ENCODE measurements at regions not wholly inside any gene's neighbourhood (a gene's known extent, or its start where the extent isn't known, plus 50 kb on each side); places are given as distances from the start of the nearest gene placed in this dataset.

DNA sequence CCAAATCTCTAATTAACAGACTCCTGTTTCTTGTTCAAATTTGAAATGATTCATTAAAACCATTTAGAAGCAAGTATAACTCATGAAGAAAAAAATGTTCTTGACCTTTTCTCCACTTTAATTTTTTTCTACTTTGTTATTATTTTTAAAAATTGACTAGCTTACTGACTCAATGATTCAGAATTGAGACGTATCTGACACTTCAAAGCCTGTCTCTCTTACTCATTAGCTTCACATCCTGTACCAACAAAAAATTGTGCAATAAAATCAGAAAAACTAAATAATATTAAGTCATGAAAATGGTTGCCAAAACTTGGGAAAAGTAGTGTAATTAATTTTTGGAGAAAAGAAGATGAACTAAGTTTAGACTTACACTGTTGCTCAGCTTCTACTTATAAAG, 331.2 kb downstream of the SLC16A7 start:
- DNase-seq (ENCODE audit: insufficient read length, low spot score) (no peak), FAIRE-seq (no peak)

DNA sequence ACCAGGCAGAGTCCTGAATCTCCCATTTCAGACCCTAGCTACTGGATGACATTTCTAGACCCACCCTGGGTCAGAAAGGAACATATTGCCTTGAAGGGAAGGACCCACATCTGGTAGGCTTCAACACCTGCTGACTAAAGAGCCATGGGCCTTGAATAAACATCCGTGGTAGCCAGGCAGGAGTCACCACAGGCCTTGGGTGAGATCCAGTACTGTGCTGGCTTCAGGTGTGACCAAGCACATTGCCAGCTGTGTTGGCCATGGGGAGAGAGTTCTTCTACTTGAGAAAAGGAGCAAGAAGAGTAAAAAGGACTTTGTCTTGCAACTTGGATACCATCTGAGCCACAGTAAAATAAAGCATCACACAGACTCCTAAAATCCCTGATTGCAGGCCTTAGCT, 332.6 kb downstream of the SLC16A7 start:
- FAIRE-seq, result no peak
- DNase-seq (ENCODE audit: insufficient read length, low spot score), result no peak

DNA sequence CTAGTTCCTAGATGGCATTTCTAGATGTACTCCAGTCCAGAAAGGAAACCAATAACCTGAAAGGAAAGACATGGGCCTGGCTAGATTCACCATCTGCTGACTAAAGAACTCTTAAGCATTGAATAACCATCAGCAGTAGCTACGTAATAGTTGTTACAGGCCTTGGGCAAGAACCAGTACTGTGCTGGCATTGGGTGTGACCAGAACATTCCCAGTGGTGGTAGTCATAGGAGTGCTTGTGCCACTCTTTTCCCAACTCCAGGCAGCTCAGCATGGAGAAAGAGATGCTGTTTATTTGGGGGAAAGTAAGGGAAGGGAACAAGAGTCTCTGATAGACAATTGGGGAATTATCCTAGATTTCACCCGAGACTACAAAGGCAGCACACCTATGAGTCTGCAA, 333.3 kb downstream of the SLC16A7 start:
- DNase-seq (ENCODE audit: insufficient read length, low spot score), result no peak
- FAIRE-seq, result no peak

DNA sequence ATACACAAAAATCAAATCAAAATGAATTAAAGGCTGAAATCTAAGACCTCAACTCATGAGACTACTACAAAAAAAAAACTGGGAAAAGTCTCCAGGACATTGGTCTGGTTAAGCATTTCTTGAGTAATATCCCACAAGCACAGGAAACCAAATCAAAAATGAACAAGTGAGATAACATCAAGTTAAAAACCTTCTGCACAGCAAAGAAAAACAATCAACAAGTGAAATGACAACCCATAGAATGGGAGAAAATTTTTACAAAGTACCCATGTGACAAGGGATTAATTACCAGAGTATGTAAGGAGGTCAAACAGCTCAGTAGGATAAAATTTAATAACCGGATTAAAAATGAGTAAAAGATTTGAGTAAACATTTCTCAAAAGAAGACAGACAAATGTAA, 338.7 kb downstream of the SLC16A7 start:
- no peak for DNase-seq (ENCODE audit: insufficient read length, low spot score)
- no peak for FAIRE-seq

DNA sequence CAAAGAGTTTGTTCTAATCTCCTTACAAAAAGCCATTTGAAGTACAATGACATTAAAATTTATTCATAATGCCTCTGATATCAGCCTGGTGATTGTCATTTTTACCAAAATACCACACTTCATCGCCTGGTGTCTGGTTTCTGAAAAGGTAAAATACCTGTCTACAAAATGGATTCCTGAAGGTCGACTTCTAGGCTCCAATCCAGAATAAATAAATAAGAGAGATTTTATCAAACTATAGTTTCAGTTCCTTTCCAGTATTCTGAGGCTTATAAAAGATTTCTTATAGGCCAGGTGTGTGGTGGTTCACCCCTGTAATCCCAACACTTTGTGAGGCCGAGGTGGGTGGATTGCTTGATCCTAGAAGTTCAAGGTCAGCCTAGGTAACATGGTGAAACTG, 340.7 kb downstream of the SLC16A7 start:
- no peak for FAIRE-seq
- DNase-seq (ENCODE audit: insufficient read length, low spot score), result no peak

DNA sequence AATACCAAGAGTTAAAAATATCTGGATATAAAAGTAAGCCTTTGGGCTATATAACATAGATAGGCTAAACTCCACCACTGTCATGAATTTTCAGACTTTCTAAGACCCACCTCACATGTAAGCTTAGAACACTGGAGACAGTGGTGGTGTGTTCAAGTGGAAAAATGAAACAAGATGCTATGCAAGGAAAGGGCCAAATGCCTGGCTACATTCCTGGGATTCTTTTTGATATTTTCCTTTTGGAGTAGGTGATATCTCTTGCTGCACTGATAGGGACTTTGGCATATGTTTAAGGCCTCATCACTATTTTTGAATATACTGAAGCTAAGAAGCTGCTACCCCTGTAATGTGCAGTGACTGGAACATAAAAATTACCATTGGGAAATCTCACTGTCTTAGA, 341.3 kb downstream of the SLC16A7 start:
- DNase-seq (ENCODE audit: insufficient read length, low spot score), result no peak
- no peak for FAIRE-seq

DNA sequence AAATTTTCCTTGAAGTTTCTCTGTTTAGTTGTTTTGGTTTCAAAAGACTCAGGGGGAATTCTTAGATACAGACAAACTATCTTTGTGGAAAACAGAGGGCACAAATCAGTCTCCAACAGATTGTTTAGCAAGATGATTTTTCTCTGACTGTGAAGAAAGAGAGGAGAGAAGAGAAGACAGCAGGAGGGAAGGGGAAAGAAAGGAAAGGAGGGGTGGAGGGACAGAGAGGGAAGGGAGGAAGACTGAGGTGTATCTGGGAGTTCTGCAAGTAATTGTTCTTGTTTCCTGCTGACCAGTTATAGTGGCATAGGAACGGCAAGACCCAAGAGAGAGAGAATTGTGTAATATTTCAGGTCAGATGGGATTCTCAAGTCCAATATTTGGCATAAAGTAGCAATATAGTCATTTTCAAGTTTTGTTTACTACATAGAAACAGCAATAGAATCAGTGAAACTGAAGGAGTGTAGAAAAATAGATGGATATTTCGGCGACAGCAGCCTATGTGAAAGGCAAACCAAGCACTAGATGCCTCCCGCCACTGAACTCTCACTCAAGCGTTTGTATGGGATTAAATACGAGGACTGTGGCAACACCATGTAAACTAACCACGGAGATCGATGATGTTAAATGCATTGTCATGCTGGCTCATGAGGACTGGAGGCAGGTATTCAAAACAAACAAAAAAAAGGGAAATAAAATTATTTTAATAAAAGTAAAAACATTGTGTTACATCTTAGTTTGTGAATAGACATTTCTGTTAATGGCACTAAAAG, 342.5 kb downstream of the SLC16A7 start:
- DNase-seq (ENCODE audit: insufficient read length, low spot score) (no peak), FAIRE-seq (no peak)

DNA sequence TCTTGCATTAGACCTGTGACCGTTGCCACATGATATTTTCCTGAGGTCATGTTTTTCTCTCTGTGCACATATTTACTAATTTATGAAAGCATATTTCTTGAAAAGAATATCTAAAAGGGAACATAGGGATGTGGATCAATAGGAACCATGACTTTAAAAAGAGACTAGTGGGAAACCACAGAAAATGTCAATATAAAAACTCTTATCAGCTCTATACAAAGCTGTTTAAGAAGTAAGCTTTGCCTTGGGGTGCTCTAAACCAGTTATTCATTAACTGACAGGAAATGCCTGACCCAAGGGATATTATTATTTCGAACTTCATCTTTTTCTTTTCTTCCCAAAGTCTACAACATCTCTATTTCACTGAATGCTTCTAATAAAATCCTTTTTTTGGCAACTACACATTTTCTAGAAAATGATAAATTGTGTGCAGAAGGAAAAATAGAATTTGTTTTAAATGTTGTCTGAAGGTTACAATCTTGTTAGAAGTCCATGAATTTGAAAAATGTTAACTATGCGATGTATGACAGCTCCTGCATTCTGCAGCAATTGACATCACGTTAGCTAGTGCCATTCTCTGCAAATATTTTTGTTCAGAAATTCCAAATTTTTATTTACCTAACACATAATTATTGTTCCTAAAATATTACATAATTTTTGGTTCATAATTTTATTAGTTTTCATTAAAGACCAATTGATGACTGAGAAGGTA, 345.0 kb downstream of the SLC16A7 start:
- DNase-seq (ENCODE audit: insufficient read length, low spot score) (no peak), FAIRE-seq (no peak)

DNA sequence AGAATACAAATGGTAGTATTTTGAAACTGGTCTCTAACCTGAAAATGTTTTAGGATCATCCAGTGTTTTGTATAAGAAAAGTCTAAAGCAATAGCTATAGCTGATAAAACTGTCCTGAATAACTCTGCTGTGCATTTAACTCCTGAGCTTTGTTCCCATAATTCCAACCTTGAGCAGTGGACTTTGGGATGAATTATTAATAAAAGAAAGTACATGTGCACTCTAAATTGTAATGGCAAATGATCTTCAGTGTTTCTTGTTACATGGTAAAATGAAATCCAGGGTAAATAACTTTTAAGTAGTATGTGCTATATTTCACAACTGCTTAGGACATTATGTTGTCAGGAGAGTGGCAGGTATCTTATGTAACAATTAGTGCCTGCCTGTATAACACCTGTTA, 345.6 kb downstream of the SLC16A7 start:
- no peak for DNase-seq (ENCODE audit: insufficient read length, low spot score)
- no peak for FAIRE-seq

DNA sequence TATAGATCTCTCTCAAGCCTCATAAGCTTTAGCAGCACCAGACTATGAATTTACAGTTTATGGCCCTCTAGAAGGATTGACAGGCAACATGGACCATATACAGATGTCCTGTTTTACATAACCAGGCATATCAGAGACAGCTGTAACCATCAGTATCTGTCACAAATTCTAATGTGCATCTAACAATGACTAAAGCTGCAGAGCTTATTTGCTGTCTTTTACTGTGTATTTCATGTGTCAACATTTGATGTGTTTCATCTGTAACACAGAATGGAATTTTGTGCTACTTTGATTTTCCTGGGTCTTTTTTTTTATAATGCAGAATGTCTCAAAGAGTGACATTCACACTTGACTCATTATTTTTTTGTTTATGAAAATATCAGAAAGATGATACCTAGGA, 348.3 kb downstream of the SLC16A7 start:
- no peak for FAIRE-seq
- no peak for DNase-seq (ENCODE audit: insufficient read length, low spot score)

DNA sequence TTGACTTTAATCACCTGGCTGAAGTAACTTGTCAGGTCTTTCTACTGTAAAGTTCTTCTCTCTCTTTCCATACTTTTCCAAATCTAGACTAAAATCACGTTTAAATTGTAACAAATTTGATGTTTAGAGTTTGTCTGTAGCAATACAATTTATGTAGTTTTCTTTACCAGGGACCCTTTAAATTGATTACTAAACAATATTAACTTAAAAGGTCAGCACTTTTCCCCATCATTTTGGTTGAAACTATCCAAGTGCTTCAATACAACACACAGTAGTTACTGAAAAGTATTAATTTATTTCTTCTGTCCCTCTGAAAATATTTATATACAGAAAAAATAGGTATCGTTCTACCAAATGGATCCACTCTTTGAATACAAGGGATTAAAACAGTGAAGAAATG, 350.8 kb downstream of the SLC16A7 start:
- FAIRE-seq, result no peak
- DNase-seq (ENCODE audit: insufficient read length, low spot score), result no peak

DNA sequence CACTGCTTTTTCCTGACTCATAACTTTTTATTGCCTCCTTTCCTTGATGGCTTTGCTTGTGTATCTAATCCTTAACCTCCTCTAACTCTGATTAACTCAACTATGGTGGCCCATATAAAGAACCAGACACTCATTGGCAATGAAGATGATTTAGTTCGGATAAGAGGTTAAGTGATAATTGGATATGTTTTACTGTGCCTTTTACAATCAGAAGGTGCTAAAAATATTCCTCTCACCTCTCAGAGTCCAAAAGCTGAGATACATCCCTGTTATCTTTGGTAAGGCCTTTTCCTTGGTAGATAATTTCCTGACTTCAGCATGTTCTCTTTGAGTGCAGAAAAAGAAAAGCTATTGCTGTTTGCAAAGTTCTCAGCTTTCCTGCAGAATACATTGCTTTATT, 367.7 kb downstream of the SLC16A7 start:
- DNase-seq (ENCODE audit: insufficient read length, low spot score) (no peak), FAIRE-seq (no peak)

DNA sequence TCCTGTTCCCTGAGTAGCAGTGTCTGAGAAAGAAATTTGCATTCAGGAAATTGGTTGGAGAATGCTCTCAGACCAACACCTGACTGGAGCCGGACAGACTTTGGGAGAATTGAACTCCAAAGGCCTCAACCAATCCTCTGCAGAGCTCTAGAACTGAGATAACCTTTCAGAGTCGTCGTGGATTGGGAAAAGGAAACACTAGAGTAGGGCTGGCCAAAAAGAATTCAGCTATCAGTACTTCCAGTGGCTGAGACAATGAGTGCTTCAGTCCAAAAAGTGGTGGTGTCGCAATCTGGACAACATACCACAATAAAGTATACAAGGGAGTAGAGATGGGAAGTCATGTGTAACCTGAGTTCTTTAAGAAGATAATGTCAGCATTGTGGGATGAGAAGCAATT, 377.1 kb downstream of the SLC16A7 start:
- DNase-seq (ENCODE audit: insufficient read length, low spot score) (peak; percentile 31), FAIRE-seq (no peak)

DNA sequence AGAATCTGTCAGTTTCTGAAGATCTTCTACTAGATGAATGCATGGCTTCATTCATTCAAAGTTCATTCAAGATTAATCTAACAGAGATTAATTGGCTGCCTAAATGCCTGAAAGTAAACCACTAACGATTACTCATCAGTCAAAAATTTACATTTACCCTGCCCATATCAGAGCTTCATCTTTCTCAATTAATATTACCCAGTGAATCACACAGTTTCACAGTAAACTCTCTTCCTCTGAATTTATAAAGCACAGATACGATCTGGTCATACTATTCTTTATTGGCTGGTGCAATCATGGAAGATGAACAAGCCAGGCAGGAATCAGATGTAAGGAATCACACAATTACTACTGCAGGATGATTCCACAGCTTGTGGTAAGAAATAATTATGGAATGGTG, 377.7 kb downstream of the SLC16A7 start:
- FAIRE-seq (no peak), DNase-seq (ENCODE audit: insufficient read length, low spot score) (peak; percentile 23)

DNA sequence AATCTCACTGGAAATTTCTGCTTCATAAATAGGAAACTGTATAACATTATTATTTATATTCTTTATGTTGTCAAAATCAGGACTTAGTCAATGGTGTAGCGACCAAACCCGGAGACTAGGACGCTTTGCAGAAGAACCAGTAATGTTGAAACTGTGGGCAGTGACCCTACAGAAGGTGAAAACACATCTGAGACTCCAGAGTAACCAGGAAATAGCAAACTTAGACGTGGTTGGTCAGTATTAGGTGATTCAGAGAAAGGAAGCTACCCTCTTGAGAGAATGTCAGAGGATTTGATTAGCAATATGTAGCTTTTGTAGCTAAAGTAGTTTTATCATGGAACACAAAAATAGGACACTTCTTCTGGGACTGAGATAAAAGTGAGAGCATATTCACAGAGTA, 381.9 kb downstream of the SLC16A7 start:
- FAIRE-seq (no peak), DNase-seq (ENCODE audit: insufficient read length, low spot score) (no peak)

DNA sequence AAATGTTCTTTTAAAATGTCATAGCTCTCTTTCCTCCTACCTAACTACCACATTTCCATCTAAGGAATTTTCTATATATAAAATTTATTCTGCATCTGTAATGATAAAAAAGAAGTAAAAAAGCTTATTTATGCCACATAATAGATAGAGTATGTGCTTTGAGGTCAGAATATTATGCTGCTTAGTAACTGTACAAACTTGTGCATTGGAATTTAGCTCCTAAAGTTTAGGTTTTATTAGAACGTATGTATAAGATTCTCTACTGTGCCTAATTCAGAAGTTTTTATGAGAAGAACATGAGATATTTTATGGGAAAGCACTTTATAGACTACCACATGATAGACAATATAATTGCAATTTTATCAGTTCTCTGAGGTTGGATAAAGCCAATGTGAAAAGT, 384.6 kb downstream of the SLC16A7 start:
- DNase-seq (ENCODE audit: insufficient read length, low spot score), result no peak
- FAIRE-seq, result no peak

DNA sequence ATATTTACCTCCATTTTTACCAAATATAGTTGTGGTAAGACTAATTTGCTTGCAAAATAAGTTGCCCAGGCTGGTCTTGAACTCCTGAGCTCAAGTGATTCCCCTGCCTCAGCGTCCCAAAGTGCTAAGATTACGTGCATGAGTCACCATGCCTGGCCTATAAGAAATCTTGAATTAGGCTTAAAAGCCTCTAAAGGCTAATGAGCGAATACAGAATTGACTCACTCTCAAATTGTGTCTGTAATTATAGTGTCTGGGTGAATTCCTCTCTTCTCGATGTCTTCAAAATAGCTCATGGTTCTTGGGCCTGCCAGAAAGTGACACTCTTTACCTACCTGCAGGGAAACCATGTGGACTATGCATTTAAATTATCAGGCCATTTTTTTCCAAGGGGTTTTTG, 403.5 kb downstream of the SLC16A7 start:
- FAIRE-seq, result no peak
- no peak for DNase-seq (ENCODE audit: insufficient read length, low spot score)

DNA sequence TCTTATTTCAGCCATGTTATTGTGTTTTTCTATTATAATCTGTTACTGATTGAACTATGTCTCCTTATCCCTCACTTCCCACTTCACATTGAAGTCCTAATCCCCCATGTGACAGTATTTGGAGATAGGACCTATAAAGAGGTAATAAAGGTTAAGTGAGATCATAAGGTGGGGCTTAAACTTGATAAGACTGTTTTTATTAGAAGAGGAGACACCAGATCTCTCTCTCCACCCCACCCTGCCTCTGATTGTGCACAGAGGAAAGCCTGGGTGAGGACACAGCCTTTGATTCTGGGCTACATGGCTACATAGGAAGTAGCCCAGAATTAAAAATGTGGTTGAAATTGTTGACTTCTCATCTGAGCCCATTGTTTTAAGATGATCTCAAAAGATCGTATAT, 414.7 kb downstream of the SLC16A7 start:
- DNase-seq (ENCODE audit: insufficient read length, low spot score), result no peak
- no peak for FAIRE-seq

DNA sequence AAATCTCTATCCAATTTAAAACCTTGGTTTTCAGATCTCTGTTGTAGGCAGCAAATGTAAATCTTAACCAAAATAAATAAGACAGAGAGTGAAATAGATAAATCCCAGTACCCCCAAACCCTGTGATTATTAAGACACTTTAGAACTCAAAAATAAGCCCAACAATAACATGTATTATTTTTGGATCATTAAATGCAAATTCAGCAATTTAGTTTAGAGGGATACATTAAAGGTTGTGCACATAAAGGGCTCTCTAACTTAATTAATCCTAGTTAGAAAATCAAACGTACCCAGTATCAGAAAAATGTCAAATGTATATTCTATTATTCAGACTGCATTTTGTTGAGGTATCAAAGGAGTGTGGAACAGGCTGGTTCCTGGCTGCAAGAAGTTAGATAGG, 416.8 kb downstream of the SLC16A7 start:
- DNase-seq (ENCODE audit: insufficient read length, low spot score), result no peak
- no peak for FAIRE-seq

DNA sequence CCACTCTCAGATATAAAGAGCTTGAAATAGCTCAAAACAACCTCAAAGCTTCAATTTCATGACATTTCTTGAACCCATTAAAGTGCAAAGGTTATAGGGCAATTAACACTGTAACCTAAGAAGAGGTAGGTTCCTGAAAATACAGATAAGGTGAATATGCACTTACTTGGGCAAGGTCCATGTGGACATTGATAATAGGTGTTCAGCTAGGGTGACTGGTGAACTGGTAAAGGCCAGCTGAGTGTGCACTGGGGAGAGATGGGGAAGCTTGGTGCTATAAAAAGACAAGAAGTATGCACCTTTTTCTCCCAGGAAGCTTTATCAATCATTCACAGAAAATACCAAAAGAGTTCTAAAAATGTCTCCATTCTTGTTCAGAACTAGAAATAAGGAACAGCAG, 418.6 kb downstream of the SLC16A7 start:
- FAIRE-seq, result no peak

DNA sequence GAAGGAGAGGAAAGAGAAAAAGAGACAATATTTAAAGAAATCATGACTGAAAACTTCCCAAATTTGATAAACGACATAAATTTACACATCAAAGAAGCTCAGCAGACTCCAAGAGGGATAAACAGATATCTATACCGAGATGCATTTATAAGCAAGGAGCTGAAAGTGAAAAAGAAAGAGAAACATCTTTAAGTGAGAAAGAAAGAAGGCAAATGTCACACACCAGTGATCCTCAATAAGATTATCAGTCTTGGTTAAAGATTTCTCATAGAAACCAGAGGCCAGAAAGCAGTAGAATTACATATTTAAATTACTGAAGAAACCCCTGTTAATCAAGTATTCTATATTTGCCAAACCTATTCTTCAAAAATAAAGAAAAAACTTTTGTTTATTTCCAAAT, 424.2 kb downstream of the SLC16A7 start:
- DNase-seq (ENCODE audit: insufficient read length, low spot score), result no peak

More for the DNA sequence above, 418.6 kb downstream of the SLC16A7 start:
- no peak for DNase-seq (ENCODE audit: insufficient read length, low spot score)

DNA sequence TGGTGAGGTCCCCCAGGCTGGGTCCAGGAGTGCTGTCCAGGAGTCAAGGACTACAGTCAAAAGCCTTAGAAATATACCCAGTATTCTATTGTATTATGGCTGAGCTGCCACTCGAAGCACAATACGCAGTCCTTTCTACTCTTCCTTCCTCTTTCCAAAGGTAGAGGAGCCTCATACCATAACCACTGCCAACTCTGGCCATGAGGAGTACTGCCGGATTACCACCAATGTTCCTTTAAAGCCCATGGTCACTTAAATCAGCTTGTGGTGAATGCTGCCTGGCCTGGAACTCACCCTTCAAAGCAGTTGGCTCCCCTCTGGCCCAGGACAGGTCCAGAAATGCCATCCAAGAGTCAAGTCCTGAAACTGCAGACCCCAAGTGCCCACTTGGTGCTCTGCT, 425.4 kb downstream of the SLC16A7 start:
- FAIRE-seq, result no peak
- DNase-seq (ENCODE audit: insufficient read length, low spot score), result no peak

More for the DNA sequence above, 424.2 kb downstream of the SLC16A7 start:
- no peak for FAIRE-seq

All from HTR-8/SVneo (cell line).